T-helper 1 cell treated with Interleukin-12 subunit alpha and Interleukin-12 subunit beta and Interleukin-4 antibody, amounts not matched to agents 30 μg/mL and 1 μg/mL, for 36 hours (primary cell): ENCODE measurements at regions not wholly inside any gene's neighbourhood (a gene's known extent, or its start where the extent isn't known, plus 50 kb on each side); places are given as distances from the start of the nearest gene placed in this dataset.
"Not testable (repeated sequence)": the region's sequence is repeated elsewhere in the genome, so short reads cannot be mapped to it uniquely, and the experiment has no call there.

Experiments used
- H3K27ac Mint-ChIP-seq: one replicate; pipeline ENCODE4 v1.8.0; 2021; ENCODE audit warnings: mild to moderate bottlenecking, mixed read lengths
- H3K27me3 Mint-ChIP-seq: one replicate; pipeline ENCODE4 v1.8.0; 2021; ENCODE audit warnings: low read depth, mixed read lengths
- H3K36me3 Mint-ChIP-seq: one replicate; pipeline ENCODE4 v1.8.0; 2021; ENCODE audit warnings: low read depth, mixed read lengths
- H3K4me1 Mint-ChIP-seq: one replicate; pipeline ENCODE4 v1.8.0; 2021; ENCODE audit warnings: low read depth, mixed read lengths
- H3K4me3 Mint-ChIP-seq: one replicate; pipeline ENCODE4 v1.8.0; 2021; ENCODE audit warnings: mild to moderate bottlenecking, moderate library complexity, mixed read lengths
- H3K9me3 Mint-ChIP-seq: one replicate; pipeline ENCODE4 v1.8.0; 2021; ENCODE audit warnings: mixed read lengths

DNA sequence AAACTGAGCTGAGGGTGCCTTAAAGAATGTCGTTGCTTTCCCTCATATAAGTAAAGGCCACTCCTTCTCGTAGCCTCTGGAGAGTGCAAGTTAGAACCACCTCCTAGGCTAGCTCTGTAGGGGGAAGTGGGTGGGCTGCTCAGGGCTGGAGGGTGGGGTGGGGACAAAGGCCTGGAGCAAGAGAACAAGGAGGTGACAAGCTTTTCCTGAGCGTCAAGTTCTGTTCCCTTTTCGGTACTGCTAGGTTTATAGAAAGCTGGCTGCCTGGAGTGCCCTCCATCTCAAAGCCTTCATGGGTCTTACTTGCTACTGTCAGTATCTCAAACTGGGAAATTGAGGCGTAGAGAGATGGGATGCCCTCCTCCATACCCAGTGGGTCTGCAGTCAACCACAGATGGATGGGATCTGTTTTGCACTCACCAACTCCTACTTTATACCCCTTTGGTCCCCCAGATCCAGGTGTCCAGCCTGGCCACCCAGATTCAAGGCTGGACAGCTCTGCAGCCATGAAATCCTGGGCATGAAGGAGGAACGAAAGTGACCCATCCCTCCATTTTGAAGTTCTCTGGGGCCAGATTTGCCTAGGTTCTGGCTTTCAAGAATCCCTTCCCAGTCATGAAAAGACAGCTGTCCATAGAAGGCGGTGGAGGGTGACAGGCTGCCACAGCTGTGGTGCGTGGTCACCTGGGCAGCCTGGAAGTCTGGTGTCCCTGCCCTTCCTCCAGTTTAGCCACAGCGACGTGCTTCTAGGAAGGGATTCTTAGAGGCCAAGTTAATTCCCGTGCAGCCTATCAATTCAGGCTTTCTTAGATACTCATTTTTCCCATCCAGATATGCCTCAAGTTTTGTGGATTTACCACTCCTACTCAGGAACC, 117.8 kb downstream of the CRLF3 start:
- not testable (repeated sequence) for H3K27ac Mint-ChIP-seq, H3K36me3 Mint-ChIP-seq, H3K9me3 Mint-ChIP-seq, H3K4me3 Mint-ChIP-seq
- peaks cover 24% of the 10 kb centered on the region for H3K4me1 Mint-ChIP-seq
- H3K27me3 Mint-ChIP-seq: peaks cover 60% of the 10 kb centered on the region

DNA sequence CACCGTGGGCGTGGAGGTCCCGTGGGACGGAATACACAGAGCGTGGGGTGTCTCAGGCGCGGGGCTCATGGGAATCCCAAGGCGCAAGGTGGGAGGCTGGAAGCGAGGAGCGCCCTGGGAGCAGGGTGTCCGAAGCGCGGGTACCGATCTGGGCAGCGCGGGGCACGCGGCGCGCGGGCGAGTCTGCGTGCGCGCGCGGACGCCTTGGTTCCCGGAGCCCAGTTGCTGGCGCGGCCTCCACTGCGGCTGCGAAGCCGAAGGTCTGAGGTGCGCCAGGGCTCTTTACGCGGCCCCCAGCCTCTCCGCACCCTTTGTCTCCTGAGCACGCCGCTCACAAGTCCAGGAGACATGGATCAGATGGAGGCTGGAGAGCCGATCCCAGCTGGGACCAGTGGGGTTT, 118.5 kb downstream of the CRLF3 start:
- peaks cover 60% of the 10 kb centered on the region for H3K27me3 Mint-ChIP-seq
- not testable (repeated sequence) for H3K27ac Mint-ChIP-seq, H3K9me3 Mint-ChIP-seq, H3K36me3 Mint-ChIP-seq, H3K4me3 Mint-ChIP-seq
- H3K4me1 Mint-ChIP-seq: peaks cover 24% of the 10 kb centered on the region

DNA sequence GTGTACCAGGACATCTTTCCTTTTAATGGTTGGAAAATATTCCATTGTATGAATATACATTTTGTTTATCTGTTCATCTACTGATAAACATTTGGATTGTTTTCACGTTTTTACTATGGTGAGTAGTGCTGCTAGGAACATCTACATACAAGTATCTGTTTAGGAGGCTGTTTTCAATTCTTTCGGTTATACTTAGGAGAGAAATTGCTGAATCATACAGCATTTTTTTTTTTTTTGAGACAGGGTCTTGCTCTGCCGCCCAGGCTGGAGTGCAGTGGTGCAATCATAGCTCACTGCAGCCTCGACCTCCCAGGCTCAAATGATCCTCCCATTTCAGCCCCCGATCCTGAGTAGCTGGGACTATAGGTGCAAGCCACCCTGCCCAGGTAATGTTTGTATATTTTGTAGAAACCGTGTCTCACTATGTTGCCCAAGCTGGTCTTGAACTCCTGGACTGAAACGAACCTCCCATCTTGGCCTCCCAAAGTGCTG, 122.9 kb downstream of the CRLF3 start:
- Mint-ChIP-seq H3K4me1 (peaks cover 12% of the 10 kb centered on the region), H3K27me3 (peaks cover 43% of the 10 kb centered on the region), H3K36me3 (no peaks in the 10 kb centered on the region), H3K9me3 (no peaks in the 10 kb centered on the region), H3K4me3 (no peak overlapping the region), H3K27ac (no peak overlapping the region)

DNA sequence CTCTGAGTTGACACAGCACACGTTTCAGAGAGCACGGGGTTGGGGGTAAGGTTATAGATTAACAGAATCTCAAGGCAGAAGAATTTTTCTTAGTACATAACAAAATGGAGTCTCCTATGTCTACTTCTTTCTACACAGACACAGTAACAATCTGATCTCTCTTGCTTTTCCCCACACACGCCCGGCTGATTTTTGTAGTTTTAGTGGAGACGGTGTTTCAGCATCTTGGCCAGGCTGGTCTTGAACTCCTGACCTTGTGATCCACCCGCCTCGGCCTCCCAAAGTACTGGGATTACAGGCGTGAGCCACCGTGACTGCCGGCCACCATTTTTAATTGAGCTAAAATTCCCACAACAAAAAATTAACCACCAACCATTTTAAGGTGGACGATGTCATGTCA, 123.7 kb downstream of the CRLF3 start:
- not testable (repeated sequence) for H3K4me3 Mint-ChIP-seq, H3K36me3 Mint-ChIP-seq, H3K4me1 Mint-ChIP-seq

DNA sequence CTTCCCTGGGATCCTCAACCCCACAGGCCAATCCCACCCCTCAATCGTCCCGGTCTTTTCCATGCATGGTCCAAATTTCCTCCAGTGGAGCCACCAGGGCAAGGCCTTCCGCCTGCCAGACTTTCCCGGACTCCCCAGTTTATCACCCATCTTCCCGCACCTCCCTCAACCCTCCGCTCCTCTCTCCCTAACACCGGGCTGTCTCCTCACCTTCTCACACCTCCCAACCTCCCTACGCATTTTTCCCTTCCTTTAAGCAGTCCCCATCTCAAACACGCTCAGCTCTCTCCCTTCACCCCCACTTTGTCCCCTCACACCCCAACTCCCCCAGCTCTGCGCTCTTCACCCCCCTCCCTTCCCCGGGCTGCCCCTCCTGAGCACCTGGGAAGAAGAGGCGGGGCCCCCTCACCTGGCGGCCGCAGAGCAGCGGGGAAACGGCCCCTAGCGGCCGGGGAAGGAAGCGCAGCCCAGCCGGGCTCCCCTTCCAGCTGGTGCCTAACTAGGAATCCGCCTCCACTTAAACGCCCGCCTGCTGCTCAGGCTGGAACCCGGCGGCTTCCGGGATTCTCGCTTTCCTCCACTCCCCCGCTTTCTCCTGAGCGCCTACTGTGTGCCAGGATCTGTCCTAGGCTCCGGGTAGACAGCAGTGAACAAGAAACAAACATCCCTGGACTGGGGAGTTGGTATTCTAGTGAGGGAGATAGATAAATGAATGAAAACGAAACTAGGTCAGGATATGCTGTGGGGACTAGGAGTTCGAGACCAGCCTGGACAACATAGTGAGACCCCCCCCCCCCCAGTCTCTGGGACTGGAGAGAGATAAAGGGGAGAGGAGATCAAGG, 126.7 kb downstream of the CRLF3 start:
- peaks cover 11% of the 10 kb centered on the region for H3K4me1 Mint-ChIP-seq
- peak overlapping the region; percentile 72 for H3K4me3 Mint-ChIP-seq
- peaks cover 43% of the 10 kb centered on the region for H3K27me3 Mint-ChIP-seq
- H3K36me3 Mint-ChIP-seq, H3K27ac Mint-ChIP-seq, H3K9me3 Mint-ChIP-seq: not testable (repeated sequence)

More for the DNA sequence above, 123.7 kb downstream of the CRLF3 start:
- H3K9me3 Mint-ChIP-seq, H3K27ac Mint-ChIP-seq: not testable (repeated sequence)
- H3K27me3 Mint-ChIP-seq: peaks cover 41% of the 10 kb centered on the region

DNA sequence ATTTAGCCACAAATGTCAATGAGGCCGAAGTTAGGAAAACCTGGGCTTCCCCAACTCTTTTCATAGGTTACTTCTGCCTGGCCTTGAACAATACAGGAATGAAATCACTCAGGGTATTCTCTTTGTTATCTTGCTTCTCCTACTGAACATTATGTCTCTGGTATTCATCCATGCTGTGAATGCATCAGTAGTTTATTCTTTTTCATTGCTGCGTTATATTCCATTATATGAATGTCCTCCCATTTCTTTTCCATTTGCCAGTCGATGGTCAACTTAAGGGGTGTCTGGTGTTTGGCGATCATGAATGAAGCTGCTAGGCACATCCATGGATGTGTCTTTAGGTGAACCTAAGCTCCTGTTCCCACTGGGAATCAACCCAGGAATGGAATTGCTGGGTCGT, 128.3 kb downstream of the CRLF3 start:
- Mint-ChIP-seq H3K27me3 (peaks cover 41% of the 10 kb centered on the region), H3K4me1 (peaks cover 11% of the 10 kb centered on the region), H3K36me3 (no peaks in the 10 kb centered on the region), H3K9me3 (no peaks in the 10 kb centered on the region), H3K27ac (no peak overlapping the region), H3K4me3 (no peak overlapping the region)

DNA sequence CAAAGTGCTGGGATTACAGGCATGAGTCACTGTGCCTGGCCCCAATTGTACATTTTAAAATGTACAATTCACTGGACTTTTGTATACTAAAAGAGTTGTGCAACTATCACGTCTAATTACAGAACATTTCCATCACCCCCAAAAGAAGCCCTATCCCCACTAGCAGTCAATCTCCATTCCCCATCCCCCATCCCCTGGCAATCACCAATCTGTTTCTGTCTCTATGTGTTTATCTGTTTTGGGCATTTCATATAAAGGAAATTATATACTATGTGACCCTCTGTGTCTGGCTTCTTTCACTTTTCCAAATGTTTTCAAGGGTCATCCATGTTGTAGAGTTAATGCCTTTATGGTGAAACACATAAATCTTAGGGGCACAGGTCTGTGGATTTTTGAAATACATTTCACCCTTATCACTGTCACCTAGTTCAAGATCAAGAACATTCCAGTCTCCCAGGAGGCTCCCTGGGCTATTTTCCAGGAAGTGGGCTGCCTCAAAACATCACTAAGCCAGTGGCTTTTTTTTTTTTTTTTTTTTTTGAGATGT, 129.2 kb downstream of the CRLF3 start:
- not testable (repeated sequence) for H3K36me3 Mint-ChIP-seq, H3K27ac Mint-ChIP-seq, H3K9me3 Mint-ChIP-seq, H3K4me3 Mint-ChIP-seq
- Mint-ChIP-seq H3K27me3 (peaks cover 35% of the 10 kb centered on the region), H3K4me1 (peaks cover 11% of the 10 kb centered on the region)

DNA sequence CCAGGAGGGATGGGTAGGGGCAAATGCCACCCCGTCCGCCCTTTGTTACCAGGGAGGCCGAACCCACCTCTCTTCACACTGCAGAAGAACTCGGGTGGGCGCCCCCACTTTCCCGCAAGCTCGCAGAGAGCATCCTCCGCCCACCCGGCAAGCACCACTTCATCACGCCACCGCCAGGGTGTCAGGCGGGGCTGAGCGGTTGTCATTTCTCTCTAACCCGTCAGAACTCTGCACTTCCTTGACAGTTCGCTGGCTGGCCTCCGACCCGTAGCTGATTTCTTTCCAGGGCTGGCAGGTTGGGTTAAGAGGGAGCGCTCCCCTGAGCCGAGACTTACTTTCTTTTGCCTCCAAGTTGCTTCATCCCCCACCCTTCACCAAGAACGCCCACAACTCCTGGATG, 130.7 kb downstream of the CRLF3 start:
- peaks cover 11% of the 10 kb centered on the region for H3K4me1 Mint-ChIP-seq
- not testable (repeated sequence) for H3K27ac Mint-ChIP-seq, H3K36me3 Mint-ChIP-seq, H3K9me3 Mint-ChIP-seq
- peaks cover 28% of the 10 kb centered on the region for H3K27me3 Mint-ChIP-seq
- H3K4me3 Mint-ChIP-seq: peak overlapping the region; percentile 16

DNA sequence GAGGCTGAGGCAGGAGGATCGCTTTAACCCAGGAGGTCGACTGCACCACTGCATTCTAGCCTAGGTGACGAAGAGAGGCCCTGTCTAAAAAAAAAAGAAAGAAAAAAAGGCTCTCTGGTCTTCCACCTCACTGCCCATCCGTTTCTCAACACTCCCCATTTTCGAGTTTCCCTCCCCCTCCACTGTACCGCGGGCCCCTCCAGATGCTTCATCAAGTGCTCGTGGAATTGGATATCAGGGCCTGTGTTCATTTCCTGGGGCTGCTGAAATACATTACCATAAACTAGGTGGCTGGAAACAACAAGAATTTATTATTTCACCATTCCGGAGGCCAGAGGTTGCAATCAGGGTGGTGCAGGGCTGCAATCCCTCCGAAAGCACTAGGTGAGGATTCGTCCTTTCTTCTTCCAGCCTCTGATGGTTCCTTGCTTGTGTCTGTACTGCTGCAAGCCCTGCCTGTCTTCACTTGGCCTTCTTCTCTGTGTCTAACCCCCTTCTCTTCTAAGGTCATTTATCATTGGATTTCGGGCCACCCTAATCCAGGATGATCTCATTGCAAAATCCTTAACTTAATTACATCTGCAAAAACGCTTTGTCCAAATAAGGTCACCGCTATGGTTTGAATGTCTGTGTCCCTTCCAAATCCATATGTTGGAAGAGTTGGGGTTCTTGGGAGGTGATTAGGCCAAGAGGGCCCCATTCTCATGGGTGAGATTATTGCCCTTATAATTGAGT, 135.1 kb downstream of the CRLF3 start:
- H3K36me3 Mint-ChIP-seq, H3K27ac Mint-ChIP-seq, H3K4me1 Mint-ChIP-seq, H3K9me3 Mint-ChIP-seq, H3K4me3 Mint-ChIP-seq: not testable (repeated sequence)
- H3K27me3 Mint-ChIP-seq: peaks cover 21% of the 10 kb centered on the region

DNA sequence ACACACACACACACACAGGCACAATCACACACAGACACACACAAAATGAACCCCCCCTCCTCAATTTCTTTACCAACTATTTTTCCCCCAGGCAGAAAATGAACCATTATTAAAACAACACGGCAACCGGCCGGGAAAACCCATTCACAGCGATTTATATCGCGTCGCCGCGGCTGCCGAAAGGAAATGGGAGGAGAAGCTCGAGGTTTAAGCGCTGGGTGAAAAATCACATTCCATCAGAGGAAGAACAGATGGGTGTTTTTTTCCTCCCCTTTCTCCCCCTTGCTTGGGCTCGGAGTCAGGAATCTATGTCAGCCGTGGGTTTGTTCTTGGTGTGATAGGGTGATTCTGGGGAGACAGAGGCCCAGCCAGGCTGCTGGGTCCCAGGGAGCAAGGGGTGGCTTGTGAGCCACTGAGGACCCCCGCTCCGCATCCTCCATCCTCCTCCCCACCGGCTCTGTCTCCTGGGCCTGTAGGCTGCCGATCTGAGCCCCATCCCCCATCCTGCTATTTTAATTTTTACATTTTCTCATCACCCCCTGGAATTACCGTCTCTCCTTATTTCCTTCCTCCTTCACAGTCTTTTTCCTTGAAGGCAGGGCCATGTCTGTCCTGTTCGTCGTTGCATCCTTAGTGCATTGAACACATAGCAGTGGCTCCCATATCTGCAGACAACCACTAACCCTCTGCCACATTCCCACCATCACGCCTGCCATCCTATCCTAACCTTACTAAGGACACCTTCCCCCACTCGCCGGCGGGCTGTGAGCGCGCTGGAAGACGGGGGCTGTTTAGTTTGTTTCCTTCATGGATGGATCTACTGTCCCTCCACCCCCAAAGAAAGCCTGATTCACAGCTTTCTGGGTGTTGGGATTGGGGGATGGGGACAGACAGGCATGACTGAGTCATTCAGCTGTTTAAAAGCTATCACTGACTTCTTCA, 137.7 kb downstream of the CRLF3 start:
- not testable (repeated sequence) for H3K9me3 Mint-ChIP-seq, H3K27ac Mint-ChIP-seq, H3K4me3 Mint-ChIP-seq, H3K36me3 Mint-ChIP-seq, H3K27me3 Mint-ChIP-seq, H3K4me1 Mint-ChIP-seq

DNA sequence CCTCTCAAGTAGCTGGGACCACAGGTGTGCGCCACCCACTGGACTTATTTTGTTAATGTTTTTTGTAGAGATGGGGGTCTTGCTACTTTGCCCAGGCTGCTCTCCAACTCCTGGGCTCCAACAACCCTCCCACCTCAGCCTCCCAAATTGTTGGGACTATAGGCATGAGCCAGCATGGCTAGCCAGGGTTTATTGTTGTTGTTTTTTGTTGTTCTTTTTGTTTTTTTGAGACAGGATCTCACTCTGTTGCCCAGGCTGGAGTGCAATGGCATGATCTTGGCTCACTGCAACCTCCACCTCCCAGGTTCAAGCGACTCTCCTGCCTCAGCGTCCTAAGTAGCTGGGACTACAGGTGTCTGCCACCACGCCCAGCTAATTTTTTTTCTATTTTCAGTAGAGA, 142.2 kb downstream of the CRLF3 start:
- not testable (repeated sequence) for H3K27me3 Mint-ChIP-seq, H3K4me1 Mint-ChIP-seq, H3K27ac Mint-ChIP-seq, H3K4me3 Mint-ChIP-seq, H3K36me3 Mint-ChIP-seq, H3K9me3 Mint-ChIP-seq

DNA sequence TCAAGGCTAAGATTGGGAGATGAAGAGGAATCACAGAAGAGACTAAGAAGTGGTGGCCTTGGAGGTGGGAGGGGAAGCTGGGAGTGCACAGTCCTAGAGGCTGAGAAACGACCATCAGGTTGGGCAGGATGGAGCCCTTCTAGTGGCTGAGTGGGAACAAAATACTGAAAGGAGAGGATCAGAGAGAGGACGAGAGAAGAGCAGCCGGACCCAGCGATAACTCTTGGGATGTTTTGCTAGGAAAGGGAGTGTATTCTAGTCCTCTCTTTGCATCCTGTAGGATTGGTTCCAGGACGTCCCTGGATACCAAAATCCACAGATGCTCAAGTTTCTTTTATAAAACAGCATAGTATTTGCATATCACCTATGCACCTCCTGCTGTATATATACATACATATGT, 143.8 kb downstream of the CRLF3 start:
- not testable (repeated sequence) for H3K4me1 Mint-ChIP-seq, H3K9me3 Mint-ChIP-seq, H3K4me3 Mint-ChIP-seq, H3K36me3 Mint-ChIP-seq, H3K27ac Mint-ChIP-seq, H3K27me3 Mint-ChIP-seq

DNA sequence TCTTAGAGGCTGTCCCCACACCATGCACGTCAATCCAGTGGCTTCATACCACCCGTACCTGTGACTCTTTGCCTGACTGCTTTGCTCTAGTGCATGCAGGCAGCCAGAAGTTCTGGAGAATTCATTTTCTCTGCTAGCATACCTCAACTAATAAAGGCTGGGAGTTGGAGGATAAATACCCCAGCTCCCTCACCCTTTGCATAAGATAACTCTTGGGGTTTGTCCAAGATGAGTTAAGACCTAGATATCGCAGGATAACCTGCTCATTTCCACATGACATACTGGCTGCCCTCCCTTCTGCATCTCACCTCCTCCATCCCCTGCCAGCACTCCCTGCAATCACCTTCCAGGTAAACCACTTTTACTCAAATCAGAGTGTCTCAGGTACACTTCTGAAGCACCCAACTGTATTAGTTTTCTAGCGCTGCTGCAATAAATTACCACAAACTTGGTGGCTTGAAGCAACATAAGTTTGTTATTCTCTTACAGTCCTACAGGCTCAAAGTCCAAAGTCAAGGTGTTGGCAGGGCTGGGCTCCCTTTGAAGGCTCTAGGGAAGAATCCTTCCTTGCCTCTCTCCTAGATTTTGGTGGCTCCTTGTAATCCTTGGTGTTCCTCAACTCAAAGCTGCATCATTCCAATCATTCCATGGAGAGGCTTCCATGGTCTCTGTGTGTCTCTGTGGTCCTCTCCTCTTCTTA, 146.8 kb downstream of the CRLF3 start:
- Mint-ChIP-seq H3K27ac (no peak overlapping the region), H3K9me3 (peaks cover 9% of the 10 kb centered on the region), H3K4me3 (no peak overlapping the region), H3K36me3 (no peaks in the 10 kb centered on the region), H3K27me3 (no peaks in the 10 kb centered on the region), H3K4me1 (no peaks in the 10 kb centered on the region)
